Putamen (tissue), 1 donor: ENCODE measurements at regions not wholly inside any gene's neighbourhood (a gene's known extent, or its start where the extent isn't known, plus 50 kb on each side); places are given as distances from the start of the nearest gene placed in this dataset.
"Not testable (repeated sequence)": the region's sequence is repeated elsewhere in the genome, so short reads cannot be mapped to it uniquely, and the experiment has no call there.

Experiments
- DNase-seq: peaks from one replicate; pipeline ENCODE4 v3.0.0-alpha.2; 2016; ENCODE audit warnings: low spot score

GRCh38 chr15:20307137-20307536, 234.5 kb downstream of the GOLGA6L6 start:
- DNase-seq = not testable (repeated sequence)

- DNase-seq = not testable (repeated sequence)
Observed at GRCh38 chr15:20306497-20307106, 235.0 kb downstream of the GOLGA6L6 start.

GRCh38 chr15:20305912-20306311, 235.7 kb downstream of the GOLGA6L6 start:
- not testable (repeated sequence) for DNase-seq

GRCh38 chr15:20305015-20305465, 236.6 kb downstream of the GOLGA6L6 start:
- DNase-seq = not testable (repeated sequence)

- DNase-seq = not testable (repeated sequence)
Observed at GRCh38 chr15:20304282-20305014, 237.2 kb downstream of the GOLGA6L6 start.

GRCh38 chr15:20303248-20304171, 238.1 kb downstream of the GOLGA6L6 start:
- DNase-seq = not testable (repeated sequence)

GRCh38 chr15:20302141-20303069, 239.2 kb downstream of the GOLGA6L6 start:
- DNase-seq = not testable (repeated sequence)

GRCh38 chr15:20301471-20302081, 240.0 kb downstream of the GOLGA6L6 start:
- not testable (repeated sequence) for DNase-seq

GRCh38 chr15:20301041-20301390, 240.6 kb downstream of the GOLGA6L6 start:
- not testable (repeated sequence) for DNase-seq

- not testable (repeated sequence) for DNase-seq
Observed at GRCh38 chr15:20300351-20301040, 241.1 kb downstream of the GOLGA6L6 start.

GRCh38 chr15:20297603-20298123, 243.9 kb downstream of the GOLGA6L6 start:
- DNase-seq = not testable (repeated sequence)

- not testable (repeated sequence) for DNase-seq
Observed at GRCh38 chr15:20296261-20296660, 245.3 kb downstream of the GOLGA6L6 start.

GRCh38 chr15:20295238-20295811, 246.3 kb downstream of the GOLGA6L6 start:
- DNase-seq = no peak

- DNase-seq = no peak
Observed at GRCh38 chr15:20294651-20295237, 246.9 kb downstream of the GOLGA6L6 start.

GRCh38 chr15:20292422-20293005, 249.1 kb downstream of the GOLGA6L6 start:
- DNase-seq = not testable (repeated sequence)

GRCh38 chr15:20291616-20292015, 250.0 kb downstream of the GOLGA6L6 start:
- not testable (repeated sequence) for DNase-seq

- not testable (repeated sequence) for DNase-seq
Observed at GRCh38 chr15:20290606-20291005, 251.0 kb downstream of the GOLGA6L6 start.

- DNase-seq = not testable (repeated sequence)
Observed at GRCh38 chr15:20289538-20290103, 252.0 kb downstream of the GOLGA6L6 start.
